ENCODE measurements at regions not wholly inside any gene's neighbourhood (a gene's known extent, or its start where the extent isn't known, plus 50 kb on each side); places are given as distances from the start of the nearest gene placed in this dataset.

- TF ChIP-seq POLR2A (IDR thresholded peaks at IDR 0.05; ENCODE audit: low read depth) (no peak), POLR2AphosphoS5 (IDR thresholded peaks at IDR 0.05) (no peak), CTCF (IDR thresholded peaks at IDR 0.05) (no peak)
These were observed 243.4 kb downstream of the ADGRL2 start for GRCh38 chr1:82044111-82044510.
